ENCODE measurements at regions not wholly inside any gene's neighbourhood (a gene's known extent, or its start where the extent isn't known, plus 50 kb on each side); places are given as distances from the start of the nearest gene placed in this dataset.
"Not testable (repeated sequence)": the region's sequence is repeated elsewhere in the genome, so short reads cannot be mapped to it uniquely, and the experiment has no call there.

DNA sequence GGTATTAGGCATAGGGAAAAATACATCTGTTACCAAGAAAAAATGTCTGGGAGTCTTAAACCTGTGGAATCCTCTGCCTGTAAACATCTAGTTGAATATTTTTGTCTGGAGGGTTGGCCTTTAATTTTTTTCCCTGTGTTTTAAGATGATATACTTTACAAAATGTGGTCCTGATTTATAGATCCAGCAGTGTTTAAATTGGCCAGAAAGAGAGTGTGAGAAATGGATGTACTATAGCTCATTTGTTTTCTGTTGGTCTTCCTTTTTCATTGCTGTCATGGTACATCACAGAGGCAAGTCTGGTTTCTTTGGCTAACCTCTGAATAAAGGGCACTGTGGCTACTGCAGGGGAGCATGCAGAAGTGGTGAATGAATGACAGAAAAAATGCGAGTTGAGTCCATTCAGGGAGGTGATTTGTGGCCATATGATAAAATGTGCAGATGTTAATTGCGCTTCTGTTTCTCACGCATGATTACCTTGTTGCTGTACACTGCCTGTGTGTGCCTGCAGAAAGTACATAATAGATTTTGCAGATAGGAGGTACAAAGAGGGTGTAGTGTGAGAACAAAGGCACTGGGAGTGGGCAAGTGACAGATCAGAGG lies 150.0 kb downstream of the NFKBIZ start:
- DNase-seq, result no peak

GRCh38 chr3:102000620-102001209 lies 151.4 kb downstream of the NFKBIZ start:
- DNase-seq, result no peak

- no peak for DNase-seq
Measured at GRCh38 chr3:102002056-102002455, 152.7 kb downstream of the NFKBIZ start.

GRCh38 chr3:102004561-102004960 lies 155.2 kb downstream of the NFKBIZ start:
- no peak for DNase-seq

DNA sequence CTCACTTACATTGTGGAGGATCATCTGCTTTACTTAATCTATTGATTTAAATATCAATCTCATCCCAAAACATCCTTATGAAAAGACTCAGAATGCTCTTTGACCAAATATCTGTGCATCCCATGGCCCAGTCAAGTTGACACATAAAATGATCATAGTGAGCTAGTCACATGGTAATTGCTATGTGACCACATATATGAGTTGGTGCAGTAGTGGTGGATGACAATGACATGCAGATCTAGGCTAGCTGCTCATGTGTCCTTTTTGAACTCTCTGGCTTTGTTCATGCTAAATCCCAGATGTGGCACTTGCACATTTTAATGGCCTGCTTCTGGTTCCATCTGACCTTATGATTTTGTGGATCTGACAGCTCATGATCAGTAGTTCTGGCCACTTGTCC lies 156.2 kb downstream of the NFKBIZ start:
- DNase-seq, result no peak

DNA sequence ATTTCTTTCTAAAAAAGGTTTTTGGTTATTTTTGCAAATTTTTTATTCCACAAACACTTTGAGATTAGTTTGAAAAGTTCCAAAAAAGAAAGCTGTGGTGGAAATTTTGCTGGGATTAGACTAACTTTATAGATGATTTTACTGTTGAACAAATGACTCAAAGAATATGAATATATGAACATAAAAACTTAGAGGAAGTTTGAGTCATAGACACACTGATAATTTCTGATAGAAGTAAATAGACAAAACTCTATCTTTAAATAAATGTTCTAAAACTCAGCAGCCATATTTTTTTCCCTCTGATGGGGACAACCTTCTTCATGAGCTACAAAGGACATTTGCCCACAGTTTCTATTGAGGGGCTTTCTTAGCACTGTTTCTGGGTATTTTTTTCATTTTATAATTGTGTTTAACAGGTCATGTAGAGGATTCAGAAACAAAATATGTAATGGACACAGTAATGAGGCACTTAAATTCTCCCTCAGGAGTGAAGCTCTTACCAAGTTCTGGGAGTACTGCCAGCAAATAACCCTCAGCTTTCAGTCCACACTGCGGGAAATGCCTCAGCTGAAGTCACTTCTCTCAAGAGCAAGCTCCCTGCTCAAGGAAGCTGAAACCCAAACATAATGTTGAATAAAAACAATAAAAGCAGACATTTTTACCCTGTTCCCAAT lies 157.6 kb downstream of the NFKBIZ start:
- DNase-seq, result no peak

- not testable (repeated sequence) for DNase-seq
Measured at GRCh38 chr3:102008436-102008835, 159.1 kb downstream of the NFKBIZ start.

DNA sequence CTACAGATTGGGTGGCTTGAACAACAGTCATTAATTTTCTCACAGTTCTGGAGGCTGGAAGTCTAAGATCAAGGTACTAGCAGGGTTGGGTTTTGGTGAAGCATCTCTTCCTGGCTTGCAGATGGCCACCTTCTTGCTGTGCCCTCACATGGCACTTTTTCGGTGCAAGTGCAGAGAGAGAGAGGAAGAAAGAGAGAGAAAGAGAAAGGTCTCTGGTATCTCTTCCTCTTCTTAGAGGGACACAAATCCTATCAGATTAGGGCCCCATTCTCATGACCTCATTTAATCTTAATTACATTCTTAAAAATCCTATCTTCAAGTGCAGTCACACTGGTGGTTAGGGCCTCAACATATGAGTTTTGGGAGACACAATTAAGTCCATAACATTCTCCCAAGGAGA lies 167.1 kb downstream of the NFKBIZ start:
- DNase-seq, result no peak

DNA sequence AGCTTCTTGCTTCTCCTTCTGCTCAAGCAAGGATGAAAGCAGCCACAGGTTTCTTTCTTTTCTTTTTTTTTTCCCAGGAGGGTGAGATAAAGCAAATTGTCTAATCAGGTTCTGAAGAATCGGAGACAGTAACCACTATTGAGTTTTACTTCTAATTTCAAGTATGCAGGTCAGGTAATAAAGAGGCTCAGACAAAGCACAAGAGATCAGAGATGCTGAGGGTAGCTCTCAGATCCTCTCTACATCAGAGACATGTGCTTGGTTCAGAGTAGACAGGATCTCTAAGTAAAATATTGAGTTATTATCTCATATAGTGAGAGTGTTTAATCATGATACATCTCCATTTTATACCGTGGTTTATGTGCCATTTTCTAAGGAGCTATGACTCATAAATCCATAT lies 168.5 kb downstream of the NFKBIZ start:
- DNase-seq, result no peak

DNA sequence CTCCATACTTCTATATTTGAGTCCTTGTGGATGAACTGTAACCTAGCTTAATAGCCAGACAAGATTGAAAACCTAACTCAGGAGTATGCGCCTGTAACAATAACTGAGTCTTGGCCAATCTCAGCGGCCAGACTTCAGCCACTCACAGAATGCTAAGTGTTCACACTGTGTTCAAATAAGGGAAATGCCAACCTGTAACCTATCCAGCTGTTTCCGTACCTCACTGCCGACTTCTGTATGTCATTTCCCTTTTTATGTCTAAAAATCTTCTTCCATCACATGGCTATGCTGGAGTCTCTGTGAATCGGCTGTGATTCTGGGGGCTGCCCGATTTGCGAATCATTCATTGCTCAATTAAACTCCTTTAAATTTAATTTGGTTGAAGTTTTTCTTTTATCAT lies 169.2 kb downstream of the NFKBIZ start:
- no peak for DNase-seq

DNA sequence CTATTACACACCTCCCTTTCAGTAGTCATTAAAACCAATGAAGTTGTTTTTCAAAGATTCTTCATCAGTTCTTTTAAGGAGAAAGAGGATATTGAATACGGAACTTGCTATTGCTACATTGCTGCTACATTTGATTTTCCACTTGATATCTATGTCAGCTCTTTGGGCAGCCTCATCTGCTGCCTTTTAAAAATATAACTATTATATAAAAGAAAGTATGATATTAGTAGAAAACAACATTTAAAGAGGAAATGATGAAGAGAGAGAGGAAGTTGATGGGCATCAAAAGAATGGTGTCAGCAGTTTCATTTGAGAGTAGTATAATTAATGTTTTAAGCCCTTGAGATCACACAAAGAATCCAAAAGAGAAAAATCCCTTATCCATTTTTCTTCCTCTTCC lies 171.4 kb downstream of the NFKBIZ start:
- DNase-seq, result no peak

- DNase-seq, result no peak
Measured at GRCh38 chr3:102024270-102024904, 175.1 kb downstream of the NFKBIZ start.

- no peak for DNase-seq
Measured at GRCh38 chr3:102025606-102026270, 176.4 kb downstream of the NFKBIZ start.

GRCh38 chr3:102026656-102027055 lies 177.3 kb downstream of the NFKBIZ start:
- DNase-seq, result no peak

DNA sequence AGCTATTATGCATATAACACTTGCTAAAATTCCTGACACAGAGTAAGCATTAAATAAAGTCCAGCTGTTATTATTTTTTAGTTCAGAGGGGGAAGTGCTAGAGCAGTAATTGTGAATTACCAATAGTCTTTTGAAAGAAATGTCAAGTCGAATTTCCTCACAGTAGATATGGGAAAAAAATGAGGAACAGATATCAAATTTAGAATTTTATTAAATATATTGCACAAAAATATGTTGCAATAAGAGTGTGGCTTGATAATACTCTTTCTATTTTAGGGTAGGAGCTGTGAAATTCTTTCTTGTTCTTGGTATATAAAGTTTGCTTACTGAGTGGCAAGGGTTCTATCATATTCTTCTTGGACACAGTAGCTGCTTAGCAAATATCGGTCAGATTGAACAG lies 181.3 kb downstream of the NFKBIZ start:
- no peak for DNase-seq

GRCh38 chr3:102031834-102032233 lies 182.5 kb downstream of the NFKBIZ start:
- DNase-seq, result no peak

DNA sequence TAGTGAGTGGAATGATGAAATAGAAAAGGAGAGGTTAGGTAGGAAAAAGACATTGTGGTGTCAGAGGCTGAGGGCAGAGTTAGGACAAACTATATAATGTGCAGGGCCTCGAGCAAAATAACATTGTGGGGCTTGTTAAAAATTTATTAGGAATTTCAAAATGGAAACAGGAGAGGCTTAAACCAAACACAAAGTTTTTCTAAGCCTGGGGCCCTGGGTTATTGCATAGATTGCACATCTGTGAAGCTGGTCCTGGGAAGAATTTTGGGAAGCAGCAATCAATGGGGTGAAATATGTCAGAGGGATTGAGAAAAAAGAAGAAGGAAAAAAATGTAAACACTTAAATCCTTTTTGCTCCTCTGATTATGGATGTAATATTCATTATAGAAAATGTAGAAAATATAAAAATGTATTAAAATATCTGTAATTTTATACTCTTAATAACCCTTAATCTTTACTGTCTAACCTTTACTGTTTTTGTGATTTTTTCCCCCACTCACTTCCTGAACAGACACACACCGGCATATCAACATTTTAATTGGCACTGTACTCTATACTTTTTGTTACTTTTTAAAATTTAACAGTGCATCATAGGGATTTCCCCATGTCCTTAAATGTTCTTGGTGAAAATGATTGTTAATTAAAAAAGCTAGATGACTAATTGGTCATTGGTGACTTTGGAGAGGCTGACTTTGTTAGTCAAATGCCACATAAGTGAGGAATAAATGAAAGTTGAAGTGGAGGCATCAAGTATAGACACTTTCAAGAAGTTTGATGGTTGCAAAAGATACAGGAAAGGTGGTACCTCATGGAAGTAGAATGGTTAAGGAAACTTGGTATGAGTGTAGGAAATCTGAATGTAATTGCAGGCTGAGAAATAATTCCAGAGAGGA lies 183.4 kb downstream of the NFKBIZ start:
- no peak for DNase-seq

DNA sequence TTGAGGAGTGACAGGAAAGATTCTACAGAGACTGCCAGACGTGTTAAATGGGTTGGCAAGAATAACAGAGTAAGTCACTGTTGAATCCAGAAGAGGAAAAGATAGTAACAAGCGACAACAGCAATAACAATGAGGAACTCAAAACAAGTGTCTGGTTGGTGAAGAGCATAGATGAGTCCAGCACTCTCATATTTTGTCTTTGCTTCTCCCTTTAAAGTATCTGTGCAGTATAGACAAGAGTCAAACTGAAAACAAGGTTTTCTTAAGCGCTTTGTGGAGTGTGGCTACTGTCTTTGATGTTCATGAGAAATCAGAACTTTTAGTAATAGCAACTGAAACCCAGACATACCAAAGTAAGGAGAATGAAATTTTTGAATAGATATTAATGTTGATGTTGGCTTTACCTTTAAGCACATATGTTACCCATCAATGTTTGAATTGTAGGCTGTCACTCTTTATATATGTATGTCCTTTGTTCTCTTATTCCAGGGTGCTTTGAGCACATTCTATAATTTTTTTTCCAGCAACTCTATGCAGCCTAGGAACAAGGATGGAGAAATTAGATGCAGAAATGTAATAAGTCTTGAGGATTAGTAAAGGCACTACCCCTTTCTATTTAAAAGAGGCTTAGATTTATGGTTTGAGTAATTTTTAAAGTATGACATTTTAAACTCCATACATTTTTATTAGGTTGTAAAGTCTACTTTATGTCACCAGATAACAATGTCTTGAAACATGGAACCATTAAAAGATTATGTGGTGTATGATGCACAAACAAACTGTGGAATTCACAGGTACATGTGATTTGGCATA lies 185.5 kb downstream of the NFKBIZ start:
- no peak for DNase-seq

DNA sequence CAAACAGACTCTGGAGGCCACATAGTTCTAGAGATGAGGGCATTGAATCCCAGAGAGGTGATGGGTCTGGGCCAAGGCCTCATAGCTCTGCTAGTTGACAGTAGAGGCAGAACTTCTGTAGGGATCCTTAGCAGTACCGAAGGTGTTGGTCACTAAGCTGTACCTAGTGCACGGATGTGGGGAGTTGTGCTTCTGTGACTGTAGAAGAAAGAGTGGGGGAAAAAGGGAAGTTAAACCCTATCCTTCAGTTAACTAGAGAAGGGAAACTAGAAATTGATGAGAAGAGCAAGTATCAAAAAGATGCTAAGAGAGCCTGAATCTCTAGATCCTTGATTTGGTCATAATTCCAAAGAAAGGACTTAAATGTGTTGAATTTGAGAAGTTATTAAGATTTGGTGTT lies 186.7 kb downstream of the NFKBIZ start:
- no peak for DNase-seq

DNA sequence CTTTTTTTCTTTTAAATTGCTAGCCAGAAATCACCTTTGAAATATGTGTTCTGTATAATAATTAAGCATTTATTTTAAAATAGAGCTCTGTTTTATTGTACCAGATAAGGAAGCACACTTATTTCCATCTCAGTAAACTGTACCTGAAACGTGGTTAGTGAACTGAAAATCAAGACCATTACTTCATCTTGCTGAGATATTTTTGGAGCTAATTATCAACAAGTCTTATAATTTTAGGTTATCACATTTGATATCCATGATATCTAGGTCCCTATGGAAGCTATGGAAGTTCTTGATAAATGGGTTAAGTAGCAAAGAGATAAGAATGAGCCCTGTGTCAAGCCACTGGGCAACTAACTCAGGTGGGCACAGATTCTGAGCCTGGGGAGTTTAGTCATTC lies 187.2 kb downstream of the NFKBIZ start:
- DNase-seq, result no peak

- DNase-seq, result no peak
Measured at GRCh38 chr3:102037209-102037608, 187.9 kb downstream of the NFKBIZ start.

- DNase-seq, result no peak
Measured at GRCh38 chr3:102037791-102038190, 188.5 kb downstream of the NFKBIZ start.

Measured in activated CD8-positive, alpha-beta memory T cell treated with anti-CD3 and anti-CD28 coated beads, Interleukin-2, amount 50 U/mL, for 48 hours (primary cell).